HAP-1 (cell line): ENCODE measurements at regions not wholly inside any gene's neighbourhood (a gene's known extent, or its start where the extent isn't known, plus 50 kb on each side); places are given as distances from the start of the nearest gene placed in this dataset.

ENCODE experiments used
- DNase-seq, 2 experiments: peaks; one replicate each; pipeline ENCODE4 v3.0.0-alpha.2; 2016 to 2020; ENCODE audit warnings: low spot score in 2 of 2
- H3K27me3 ChIP-seq: fragments of 250-450 bp; sonication (Bioruptor Pico); 2 replicates; pipeline ENCODE4 v1.5.1; 2020; ENCODE audit warnings: low read depth, mild to moderate bottlenecking, moderate library complexity
- H3K36me3 ChIP-seq: fragments of 250-450 bp; sonication (Bioruptor Pico); replicated peaks from 2 replicates; pipeline ENCODE4 v1.5.1; 2020; ENCODE audit warnings: mild to moderate bottlenecking
- H3K4me1 ChIP-seq: fragments of 250-450 bp; sonication (Bioruptor Pico); 2 replicates; pipeline ENCODE4 v1.5.1; 2020; ENCODE audit warnings: mild to moderate bottlenecking
- H3K4me3 ChIP-seq: fragments of 250-450 bp; sonication (Bioruptor Pico); 2 replicates; pipeline ENCODE4 v1.5.1; 2020; ENCODE audit warnings: mild to moderate bottlenecking, moderate library complexity
- H3K9me3 ChIP-seq: fragments of 250-450 bp; sonication (Bioruptor Pico); 2 replicates; pipeline ENCODE4 v1.5.1; 2020; ENCODE audit warnings: mild to moderate bottlenecking, moderate library complexity
- in situ Hi-C: fragments of 300-500 bp; cut with MboI; formaldehyde crosslinking; loops from 3 replicates; pipeline ENCODE4 v1.14.3; 2020; ENCODE audit warnings: low sequenced_read_pairs, inconsistent platforms, mixed read lengths

- no peaks in the 10 kb centered on the region for H3K36me3 ChIP-seq
- peaks cover 30% of the 10 kb centered on the region for H3K4me1 ChIP-seq
- in situ Hi-C loops: no loop called here
- no peak for DNase-seq
- no peaks in the 10 kb centered on the region for H3K9me3 ChIP-seq
- no peak overlapping the region for H3K4me3 ChIP-seq
- H3K27me3 ChIP-seq: no peaks in the 10 kb centered on the region
These were observed 54.8 kb downstream of the CCDC71L start for GRCh38 chr7:106606120-106606519.

GRCh38 chr7:106604971-106605370 is 56.0 kb downstream of the CCDC71L start:
- no peak overlapping the region for H3K4me3 ChIP-seq
- H3K9me3 ChIP-seq: no peaks in the 10 kb centered on the region
- in situ Hi-C loops: no loop called here
- peaks cover 21% of the 10 kb centered on the region for H3K4me1 ChIP-seq
- H3K36me3 ChIP-seq: no peaks in the 10 kb centered on the region
- H3K27me3 ChIP-seq: no peaks in the 10 kb centered on the region
- DNase-seq: no peak

- Histone ChIP-seq H3K4me1 (peaks cover 21% of the 10 kb centered on the region), H3K36me3 (no peaks in the 10 kb centered on the region), H3K4me3 (no peak overlapping the region), H3K27me3 (no peaks in the 10 kb centered on the region), H3K9me3 (no peaks in the 10 kb centered on the region)
- DNase-seq: no peak
- in situ Hi-C loops: no loop called here
These were observed 56.5 kb downstream of the CCDC71L start for GRCh38 chr7:106604303-106604924.

GRCh38 chr7:106603346-106603745 is 57.6 kb downstream of the CCDC71L start:
- no peaks in the 10 kb centered on the region for H3K9me3 ChIP-seq
- peak; percentile 65 to 83 for DNase-seq
- no peaks in the 10 kb centered on the region for H3K27me3 ChIP-seq
- in situ Hi-C loops: no loop called here
- peaks cover 24% of the 10 kb centered on the region for H3K4me1 ChIP-seq
- H3K4me3 ChIP-seq: no peak overlapping the region
- no peaks in the 10 kb centered on the region for H3K36me3 ChIP-seq

GRCh38 chr7:106602062-106602461 is 58.9 kb downstream of the CCDC71L start:
- H3K4me1 ChIP-seq: peaks cover 22% of the 10 kb centered on the region
- H3K36me3 ChIP-seq: no peaks in the 10 kb centered on the region
- DNase-seq: no peak
- no peak overlapping the region for H3K4me3 ChIP-seq
- in situ Hi-C loops: no loop called here
- H3K27me3 ChIP-seq: no peaks in the 10 kb centered on the region
- no peaks in the 10 kb centered on the region for H3K9me3 ChIP-seq

- Histone ChIP-seq H3K9me3 (no peaks in the 10 kb centered on the region), H3K4me3 (no peak overlapping the region), H3K36me3 (no peaks in the 10 kb centered on the region), H3K27me3 (no peaks in the 10 kb centered on the region), H3K4me1 (peaks cover 33% of the 10 kb centered on the region)
- no peak for DNase-seq
- in situ Hi-C loops: no loop called here
These were observed 60.2 kb downstream of the CCDC71L start for GRCh38 chr7:106600569-106601373.

- H3K36me3 ChIP-seq: no peaks in the 10 kb centered on the region
- no peak for DNase-seq
- no peaks in the 10 kb centered on the region for H3K27me3 ChIP-seq
- no peak overlapping the region for H3K4me3 ChIP-seq
- no peaks in the 10 kb centered on the region for H3K9me3 ChIP-seq
- H3K4me1 ChIP-seq: peaks cover 30% of the 10 kb centered on the region
- in situ Hi-C loops: no loop called here
These were observed 61.6 kb downstream of the CCDC71L start for GRCh38 chr7:106599343-106599698.

- no peaks in the 10 kb centered on the region for H3K9me3 ChIP-seq
- H3K4me1 ChIP-seq: peaks cover 25% of the 10 kb centered on the region
- in situ Hi-C loops: no loop called here
- no peak overlapping the region for H3K4me3 ChIP-seq
- DNase-seq: peak; percentile 82 to 92
- H3K36me3 ChIP-seq: no peaks in the 10 kb centered on the region
- H3K27me3 ChIP-seq: no peaks in the 10 kb centered on the region
These were observed 62.2 kb downstream of the CCDC71L start for GRCh38 chr7:106598663-106599342.

- in situ Hi-C loops: no loop called here
- H3K9me3 ChIP-seq: no peaks in the 10 kb centered on the region
- H3K27me3 ChIP-seq: no peaks in the 10 kb centered on the region
- H3K4me3 ChIP-seq: no peak overlapping the region
- H3K4me1 ChIP-seq: peaks cover 20% of the 10 kb centered on the region
- no peak for DNase-seq
- no peaks in the 10 kb centered on the region for H3K36me3 ChIP-seq
These were observed 63.0 kb downstream of the CCDC71L start for GRCh38 chr7:106597751-106598546.

GRCh38 chr7:106597014-106597413 is 63.9 kb downstream of the CCDC71L start:
- H3K27me3 ChIP-seq: no peaks in the 10 kb centered on the region
- peaks cover 17% of the 10 kb centered on the region for H3K4me1 ChIP-seq
- H3K9me3 ChIP-seq: no peaks in the 10 kb centered on the region
- no peak overlapping the region for H3K4me3 ChIP-seq
- in situ Hi-C loops: no loop called here
- no peaks in the 10 kb centered on the region for H3K36me3 ChIP-seq
- no peak for DNase-seq

GRCh38 chr7:106595922-106596321 is 65.0 kb downstream of the CCDC71L start:
- H3K4me1 ChIP-seq: peaks cover 17% of the 10 kb centered on the region
- H3K9me3 ChIP-seq: no peaks in the 10 kb centered on the region
- no peaks in the 10 kb centered on the region for H3K27me3 ChIP-seq
- no peaks in the 10 kb centered on the region for H3K36me3 ChIP-seq
- H3K4me3 ChIP-seq: no peak overlapping the region
- DNase-seq: no peak
- in situ Hi-C loops: no loop called here

GRCh38 chr7:106593028-106593417 is 67.9 kb downstream of the CCDC71L start:
- Histone ChIP-seq H3K4me3 (no peak overlapping the region), H3K36me3 (no peaks in the 10 kb centered on the region), H3K9me3 (no peaks in the 10 kb centered on the region), H3K27me3 (no peaks in the 10 kb centered on the region), H3K4me1 (peaks cover 11% of the 10 kb centered on the region)
- no peak for DNase-seq
- in situ Hi-C loops: no loop called here

- in situ Hi-C loops: no loop called here
- Histone ChIP-seq H3K9me3 (no peaks in the 10 kb centered on the region), H3K4me3 (no peak overlapping the region), H3K4me1 (peaks cover 11% of the 10 kb centered on the region), H3K27me3 (no peaks in the 10 kb centered on the region), H3K36me3 (no peaks in the 10 kb centered on the region)
- DNase-seq: no peak
These were observed 68.5 kb downstream of the CCDC71L start for GRCh38 chr7:106592282-106593027.
